AG04450 (cell line): ENCODE measurements at regions not wholly inside any gene's neighbourhood (a gene's known extent, or its start where the extent isn't known, plus 50 kb on each side); places are given as distances from the start of the nearest gene placed in this dataset.

ENCODE experiments used
- CTCF ChIA-PET: fragments of 300-600, 350-600 bp; formaldehyde crosslinking; extraction: SDS; loops from one replicate; lab custom pipeline; 2022; ENCODE audit warnings: antibody characterized with exemption, inconsistent platforms; lab: Charles Lee
- POLR2A ChIA-PET: fragments of 350-600 bp; formaldehyde crosslinking; extraction: SDS; loops from one replicate; lab custom pipeline; 2021; ENCODE audit warnings: antibody characterized with exemption, inconsistent platforms; lab: Yijun Ruan, JAX
- DNase-seq: peaks from one replicate; pipeline ENCODE4 v3.0.0-alpha.2; 2011; ENCODE audit warnings: low read depth, low spot score
- H3K27ac ChIP-seq: one replicate; pipeline ENCODE4 v1.5.1; 2012; ENCODE audit warnings: low read depth, low read length, control low read depth
- H3K27me3 ChIP-seq: one replicate; pipeline ENCODE4 v1.6.0; 2012; ENCODE audit warnings: low read length; ENCODE audit not compliant: control insufficient read depth, insufficient read depth
- H3K4me3 ChIP-seq: 2 replicates; pipeline ENCODE4 v1.5.1; 2011; ENCODE audit warnings: mild to moderate bottlenecking, low read depth, low read length, control low read depth
- H3K9me3 ChIP-seq: 2 replicates; pipeline ENCODE4 v1.5.1; 2012; ENCODE audit warnings: low read length; ENCODE audit not compliant: control insufficient read depth, insufficient read depth
- TF ChIP-seq, protein P1 (sequence below): IDR thresholded peaks from 2 replicates; pipeline ENCODE4 v1.5.1; 2011; ENCODE audit warnings: low read depth, low read length, control low read depth, inconsistent platforms

DNA sequence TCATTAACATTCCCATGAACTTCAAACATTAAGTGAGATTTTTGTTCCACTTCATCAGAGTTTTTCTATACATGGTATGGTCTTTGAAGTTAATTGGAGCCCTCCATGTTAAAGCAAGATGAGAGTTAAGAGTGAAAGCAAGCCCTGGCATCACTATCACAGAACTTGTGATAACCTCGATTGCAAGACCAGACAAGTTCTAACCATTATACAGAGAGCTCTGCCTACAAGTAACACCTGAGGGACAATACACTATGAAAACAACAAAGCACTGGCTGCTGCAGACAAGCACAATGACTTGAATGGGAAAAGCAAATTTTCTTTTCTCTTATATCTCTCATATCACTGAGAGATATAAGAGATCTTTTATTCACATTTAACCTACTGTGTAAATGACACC lies 126.6 kb upstream of the GYPA start:
- CTCF ChIA-PET: no interaction called here
- no peaks in the 10 kb centered on the region for H3K27me3 ChIP-seq
- no peaks in the 10 kb centered on the region for H3K9me3 ChIP-seq
- no peak overlapping the region for H3K27ac ChIP-seq
- POLR2A ChIA-PET: no interaction called here
- DNase-seq: no peak
- no peak overlapping the region for H3K4me3 ChIP-seq
- TF ChIP-seq, protein P1, sequence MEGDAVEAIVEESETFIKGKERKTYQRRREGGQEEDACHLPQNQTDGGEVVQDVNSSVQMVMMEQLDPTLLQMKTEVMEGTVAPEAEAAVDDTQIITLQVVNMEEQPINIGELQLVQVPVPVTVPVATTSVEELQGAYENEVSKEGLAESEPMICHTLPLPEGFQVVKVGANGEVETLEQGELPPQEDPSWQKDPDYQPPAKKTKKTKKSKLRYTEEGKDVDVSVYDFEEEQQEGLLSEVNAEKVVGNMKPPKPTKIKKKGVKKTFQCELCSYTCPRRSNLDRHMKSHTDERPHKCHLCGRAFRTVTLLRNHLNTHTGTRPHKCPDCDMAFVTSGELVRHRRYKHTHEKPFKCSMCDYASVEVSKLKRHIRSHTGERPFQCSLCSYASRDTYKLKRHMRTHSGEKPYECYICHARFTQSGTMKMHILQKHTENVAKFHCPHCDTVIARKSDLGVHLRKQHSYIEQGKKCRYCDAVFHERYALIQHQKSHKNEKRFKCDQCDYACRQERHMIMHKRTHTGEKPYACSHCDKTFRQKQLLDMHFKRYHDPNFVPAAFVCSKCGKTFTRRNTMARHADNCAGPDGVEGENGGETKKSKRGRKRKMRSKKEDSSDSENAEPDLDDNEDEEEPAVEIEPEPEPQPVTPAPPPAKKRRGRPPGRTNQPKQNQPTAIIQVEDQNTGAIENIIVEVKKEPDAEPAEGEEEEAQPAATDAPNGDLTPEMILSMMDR: no peak

- Histone ChIP-seq H3K9me3 (no peaks in the 10 kb centered on the region), H3K4me3 (no peak overlapping the region), H3K27me3 (no peaks in the 10 kb centered on the region), H3K27ac (no peak overlapping the region)
- TF ChIP-seq, protein P1: no peak
- CTCF ChIA-PET: no interaction called here
- no peak for DNase-seq
- POLR2A ChIA-PET: no interaction called here
Measured at GRCh38 chr4:144280688-144281087, 140.2 kb upstream of the GYPA start.

DNA sequence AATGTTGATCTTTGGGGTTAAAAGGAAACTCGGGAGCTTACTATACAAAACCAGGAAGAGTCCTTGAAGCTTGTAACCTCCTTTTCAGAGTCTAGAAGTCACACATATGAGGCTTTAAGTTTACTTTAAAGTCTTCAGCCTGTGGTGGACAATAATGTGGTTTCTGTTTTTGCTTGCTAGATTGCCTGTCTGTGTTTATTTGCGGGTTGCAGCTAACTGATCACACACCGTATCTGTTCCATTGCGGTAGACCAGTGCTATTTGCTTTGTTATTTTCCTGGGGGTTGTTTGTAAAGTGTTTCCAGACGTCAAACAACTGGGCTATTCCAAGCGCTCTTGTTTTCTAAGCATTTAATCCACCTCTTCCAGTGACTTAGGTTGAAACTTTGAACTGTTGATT lies 143.0 kb upstream of the GYPA start:
- ChIA-PET POLR2A (no interaction called here), CTCF (no interaction called here)
- no peak overlapping the region for H3K27ac ChIP-seq
- no peak overlapping the region for H3K4me3 ChIP-seq
- TF ChIP-seq, protein P1: no peak
- H3K9me3 ChIP-seq: no peaks in the 10 kb centered on the region
- H3K27me3 ChIP-seq: no peaks in the 10 kb centered on the region
- DNase-seq: no peak

GRCh38 chr4:144284026-144284425 lies 143.5 kb upstream of the GYPA start:
- CTCF ChIA-PET: no interaction called here
- Histone ChIP-seq H3K27ac (no peak overlapping the region), H3K27me3 (no peaks in the 10 kb centered on the region), H3K4me3 (no peak overlapping the region), H3K9me3 (no peaks in the 10 kb centered on the region)
- TF ChIP-seq, protein P1: no peak
- POLR2A ChIA-PET: no interaction called here
- DNase-seq: no peak

DNA sequence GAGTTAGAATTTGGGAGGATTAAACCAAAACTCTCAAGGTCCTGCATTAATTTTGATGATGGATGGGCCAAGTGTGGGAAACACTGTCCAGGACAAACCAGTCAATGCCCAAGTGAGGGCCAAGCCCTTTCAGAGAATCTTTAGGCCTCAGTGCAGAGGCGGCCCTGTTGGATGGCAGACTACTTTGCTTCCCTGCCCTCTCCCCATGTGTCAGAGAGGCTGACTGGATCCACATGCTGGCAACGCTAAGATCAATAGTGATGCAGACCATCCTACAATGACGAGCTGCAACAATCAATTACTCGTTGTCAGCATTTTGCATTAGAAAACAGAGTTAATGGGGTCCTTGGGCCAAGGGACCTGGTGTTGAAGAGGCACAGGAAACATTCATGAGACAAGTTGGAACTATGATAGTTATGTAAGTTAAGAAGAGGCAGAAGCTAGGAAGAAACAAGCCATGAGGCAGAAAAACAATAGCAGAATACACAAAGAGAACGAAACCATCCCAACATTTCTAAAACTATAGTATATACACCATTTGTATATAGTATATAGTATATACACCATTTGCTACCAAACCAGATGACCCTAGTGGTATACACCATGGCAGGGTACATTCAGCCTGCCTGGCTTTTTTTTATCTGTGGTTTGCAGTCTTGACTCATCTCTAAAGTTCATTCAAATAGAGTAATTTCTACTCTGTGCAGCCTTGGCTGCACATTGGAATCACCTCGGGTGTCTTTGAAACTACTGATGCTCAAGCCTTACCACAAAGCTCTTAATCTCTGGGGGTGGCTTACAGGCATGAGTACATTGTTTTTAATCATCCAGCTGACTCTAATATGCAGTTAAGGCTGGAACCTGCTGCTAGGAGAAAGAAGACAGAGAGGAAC lies 147.7 kb upstream of the GYPA start:
- DNase-seq: no peak
- TF ChIP-seq, protein P1: no peak
- ChIA-PET POLR2A (no interaction called here), CTCF (no interaction called here)
- Histone ChIP-seq H3K27ac (no peak overlapping the region), H3K4me3 (no peak overlapping the region), H3K9me3 (no peaks in the 10 kb centered on the region), H3K27me3 (no peaks in the 10 kb centered on the region)
